Naive thymus-derived CD8-positive, alpha-beta T cell (primary cell): ENCODE measurements at regions not wholly inside any gene's neighbourhood (a gene's known extent, or its start where the extent isn't known, plus 50 kb on each side); places are given as distances from the start of the nearest gene placed in this dataset.
"Not testable (repeated sequence)": the region's sequence is repeated elsewhere in the genome, so short reads cannot be mapped to it uniquely, and the experiment has no call there.

ENCODE experiments used
- ATAC-seq, 2 donors: fragments of 150-1000 bp; cut with Tn5 transposase in 1 of 2; sonication (Bioruptor Pico), chemical (Tn5 transposase) in 1 of 2; 1 replicate in 1 of 2; 2 replicates in 1 of 2; pipeline ENCODE4 v1.10.0; 2021; ENCODE audit warnings: mild to moderate bottlenecking in 2 of 2, moderate library complexity in 2 of 2
- POLR2A ChIA-PET: fragments of 350-600 bp; sonication (Branson Sonifier 250); formaldehyde crosslinking; loops from one replicate; lab custom pipeline; 2021; ENCODE audit warnings: antibody characterized with exemption; lab: Charles Lee
- DNase-seq, 10 donors: peaks; one replicate each; pipeline versions ENCODE4 v3.0.0 to v3.0.0-alpha.2; 2020 to 2022
- H3K27ac Mint-ChIP-seq, 10 donors: one replicate each; pipeline ENCODE4 v1.8.0; 2020 to 2022; ENCODE audit warnings: mild to moderate bottlenecking in 10 of 10, mixed read lengths in 10 of 10, moderate library complexity in 4 of 10, inconsistent platforms in 1 of 10
- H3K27me3 Mint-ChIP-seq, 5 donors: one replicate each; pipeline ENCODE4 v1.8.0; 2021 to 2022; ENCODE audit warnings: mixed read lengths in 5 of 5
- H3K36me3 Mint-ChIP-seq, 3 donors: one replicate each; pipeline ENCODE4 v1.8.0; 2020 to 2022; ENCODE audit warnings: mixed read lengths in 3 of 3, mild to moderate bottlenecking in 2 of 3, inconsistent platforms in 1 of 3
- H3K4me1 Mint-ChIP-seq, 4 donors: one replicate each; pipeline ENCODE4 v1.8.0; 2021 to 2022; ENCODE audit warnings: mixed read lengths in 4 of 4
- H3K4me3 Mint-ChIP-seq, 10 donors: one replicate each; pipeline ENCODE4 v1.8.0; 2020 to 2022; ENCODE audit warnings: mild to moderate bottlenecking in 10 of 10, mixed read lengths in 10 of 10, moderate library complexity in 6 of 10, inconsistent platforms in 1 of 10
- H3K9me3 Mint-ChIP-seq, 9 donors: one replicate each; pipeline ENCODE4 v1.8.0; 2020 to 2022; ENCODE audit warnings: mixed read lengths in 9 of 9, mild to moderate bottlenecking in 3 of 9, inconsistent platforms in 1 of 9, moderate library complexity in 1 of 9

- Mint-ChIP-seq H3K9me3 (peaks cover 0 to 1% (median 0%) of the 10 kb centered on the region in 9 donors), H3K27ac (peak overlapping the region in 1 of 10 donors; percentile 2), H3K27me3 (peaks cover 5 to 25% (median 7%) of the 10 kb centered on the region in 5 donors), H3K4me1 (peaks cover 14 to 21% (median 19%) of the 10 kb centered on the region in 4 donors), H3K36me3 (peaks cover 0 to 3% (median 2%) of the 10 kb centered on the region in 3 donors), H3K4me3 (no peak overlapping the region)
- DNase-seq = no peak
- no peak for ATAC-seq
- POLR2A ChIA-PET = no interaction called here
These were observed 176.6 kb downstream of the IL20RB start for GRCh38 chr3:137134431-137134830.

- no peaks in the 10 kb centered on the region for H3K36me3 Mint-ChIP-seq
- H3K27ac Mint-ChIP-seq = no peak overlapping the region
- H3K4me3 Mint-ChIP-seq = no peak overlapping the region
- POLR2A ChIA-PET = no interaction called here
- H3K4me1 Mint-ChIP-seq = peaks cover 0 to 3% (median 0%) of the 10 kb centered on the region in 4 donors
- H3K27me3 Mint-ChIP-seq = peaks cover 0 to 16% (median 6%) of the 10 kb centered on the region in 5 donors
- ATAC-seq = no peak
- DNase-seq = no peak
- no peaks in the 10 kb centered on the region for H3K9me3 Mint-ChIP-seq
These were observed 190.6 kb downstream of the IL20RB start for GRCh38 chr3:137148406-137148805.

DNA sequence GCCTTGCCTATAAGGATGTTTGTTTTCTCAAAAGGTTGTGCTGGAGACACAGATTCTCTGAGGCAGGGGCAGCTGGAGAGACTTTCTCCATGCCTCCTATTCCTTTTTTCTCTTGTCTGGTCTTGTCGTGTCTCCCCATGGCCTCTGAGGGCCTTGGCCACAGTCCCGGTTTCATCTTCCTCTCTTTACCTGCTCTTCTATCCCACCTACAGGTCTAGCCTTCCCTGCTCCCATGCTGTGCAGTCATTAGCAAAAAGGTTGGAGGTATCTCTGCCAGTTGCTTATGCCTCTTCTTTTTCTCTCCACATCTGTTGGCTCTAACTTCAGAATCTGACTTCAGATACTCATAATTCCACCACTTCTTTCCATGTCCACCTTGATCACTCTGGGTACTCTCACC is 191.1 kb downstream of the IL20RB start:
- no peaks in the 10 kb centered on the region for H3K9me3 Mint-ChIP-seq
- ATAC-seq (no peak), DNase-seq (no peak)
- POLR2A ChIA-PET = no interaction called here
- peaks cover 0 to 13% (median 6%) of the 10 kb centered on the region in 5 donors for H3K27me3 Mint-ChIP-seq
- no peaks in the 10 kb centered on the region for H3K36me3 Mint-ChIP-seq
- no peak overlapping the region for H3K4me3 Mint-ChIP-seq
- peaks cover 0 to 3% (median 0%) of the 10 kb centered on the region in 4 donors for H3K4me1 Mint-ChIP-seq
- H3K27ac Mint-ChIP-seq = no peak overlapping the region

DNA sequence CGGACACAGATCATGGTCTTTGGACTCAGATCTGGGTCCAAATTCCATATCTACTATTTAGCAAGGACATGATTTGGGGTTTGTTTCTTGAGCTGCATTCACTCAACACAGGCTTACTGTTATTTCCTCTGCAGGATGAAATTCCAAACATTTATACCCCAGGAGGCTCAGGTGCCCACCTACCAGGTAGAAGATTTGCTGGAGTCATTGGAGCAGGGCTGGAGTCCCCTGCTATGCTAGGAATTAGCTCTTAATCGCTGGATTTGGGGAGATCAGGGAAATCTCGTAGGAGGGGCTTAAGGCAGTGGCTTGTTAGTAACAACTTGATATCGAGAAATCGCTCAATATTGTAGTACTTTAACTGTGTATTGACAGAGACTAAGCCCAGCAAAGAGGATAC is 193.0 kb downstream of the IL20RB start:
- peaks cover 0 to 3% (median 0%) of the 10 kb centered on the region in 4 donors for H3K4me1 Mint-ChIP-seq
- POLR2A ChIA-PET = no interaction called here
- H3K4me3 Mint-ChIP-seq = no peak overlapping the region
- ATAC-seq (no peak), DNase-seq (no peak)
- H3K27me3 Mint-ChIP-seq = peaks cover 0 to 11% (median 4%) of the 10 kb centered on the region in 5 donors
- no peaks in the 10 kb centered on the region for H3K36me3 Mint-ChIP-seq
- no peak overlapping the region for H3K27ac Mint-ChIP-seq
- no peaks in the 10 kb centered on the region for H3K9me3 Mint-ChIP-seq

DNA sequence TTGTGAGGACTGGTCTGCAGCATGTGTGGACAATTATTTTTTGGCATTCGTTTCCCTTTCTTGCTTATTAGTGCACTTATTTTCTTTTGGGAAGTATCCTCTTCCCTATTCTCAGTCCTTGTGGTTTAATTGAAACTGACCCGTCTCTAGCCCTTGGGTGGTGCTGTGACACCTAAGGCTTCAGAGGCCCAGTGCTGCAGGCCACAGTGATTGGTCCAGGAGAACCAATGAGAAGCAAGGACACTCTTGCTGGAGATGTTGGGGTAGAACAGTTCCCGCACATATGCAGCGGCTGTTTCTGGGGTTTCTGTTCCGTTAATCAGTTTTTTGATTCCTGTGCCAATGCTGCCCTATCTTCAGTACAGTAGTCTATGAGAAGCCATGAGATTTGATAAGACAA is 195.3 kb downstream of the IL20RB start:
- H3K27me3 Mint-ChIP-seq = peaks cover 0 to 14% (median 6%) of the 10 kb centered on the region in 5 donors
- DNase-seq, POLR2A ChIA-PET, H3K4me3 Mint-ChIP-seq, H3K4me1 Mint-ChIP-seq, H3K9me3 Mint-ChIP-seq, H3K36me3 Mint-ChIP-seq, ATAC-seq, H3K27ac Mint-ChIP-seq: not testable (repeated sequence)

DNA sequence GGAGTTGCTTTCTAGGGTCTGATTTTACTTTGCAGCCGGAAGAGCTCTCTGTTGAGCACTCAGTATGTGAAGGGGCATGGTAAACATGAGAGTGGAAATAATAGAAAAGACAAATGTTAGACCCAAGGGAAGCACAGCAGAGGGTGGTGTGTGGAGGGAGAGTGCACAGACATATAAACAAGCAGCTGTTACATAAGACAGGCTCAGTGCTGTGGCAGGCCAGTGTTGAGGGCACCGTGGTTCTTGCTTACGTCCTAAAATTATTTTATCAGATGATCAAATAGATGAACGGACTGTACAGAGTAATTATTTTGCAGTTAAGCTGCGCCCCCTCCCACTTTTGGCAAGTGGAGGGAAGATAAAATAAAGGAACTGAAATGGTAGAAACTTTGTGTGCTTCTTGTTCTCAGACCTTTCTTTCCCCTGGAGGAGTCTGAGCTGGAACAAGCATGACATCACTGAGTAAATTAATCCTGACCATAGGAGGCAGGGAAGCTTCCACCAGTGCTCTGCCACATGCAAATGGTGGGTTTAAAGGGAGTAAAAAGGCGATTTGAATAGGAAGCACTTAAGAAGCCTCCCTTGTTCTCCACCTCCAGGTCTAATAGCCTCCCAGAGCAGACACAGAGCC is 205.6 kb downstream of the IL20RB start:
- ATAC-seq = peak in 1 of 2 donors; percentile 25
- Mint-ChIP-seq H3K27ac (no peak overlapping the region), H3K4me1 (peaks cover 0 to 1% (median 0%) of the 10 kb centered on the region in 4 donors), H3K36me3 (no peaks in the 10 kb centered on the region), H3K9me3 (no peaks in the 10 kb centered on the region), H3K27me3 (peaks cover 2 to 33% (median 9%) of the 10 kb centered on the region in 5 donors), H3K4me3 (no peak overlapping the region)
- POLR2A ChIA-PET = no interaction called here
- no peak for DNase-seq

DNA sequence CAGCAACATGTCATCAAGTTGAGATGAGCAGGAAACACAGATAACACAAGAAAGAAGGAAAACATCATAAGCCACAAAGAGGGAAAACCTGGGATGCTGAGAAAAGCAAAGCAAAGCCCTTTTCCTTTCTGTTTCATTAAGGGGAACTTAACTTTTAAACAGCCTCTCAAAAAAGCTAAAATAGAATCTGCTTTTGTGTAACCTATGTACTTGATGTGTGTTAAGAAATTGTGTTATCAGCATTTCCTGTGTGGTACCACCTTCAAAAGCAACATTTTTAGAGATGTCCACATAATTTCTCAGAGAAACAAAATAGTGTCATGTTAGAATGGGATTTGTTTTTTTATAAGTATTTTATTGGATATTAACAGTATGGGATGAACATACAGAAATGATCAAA is 206.2 kb downstream of the IL20RB start:
- Mint-ChIP-seq H3K4me1 (peaks cover 0 to 1% (median 0%) of the 10 kb centered on the region in 4 donors), H3K27me3 (peaks cover 2 to 33% (median 9%) of the 10 kb centered on the region in 5 donors), H3K4me3 (no peak overlapping the region), H3K9me3 (no peaks in the 10 kb centered on the region), H3K27ac (no peak overlapping the region), H3K36me3 (no peaks in the 10 kb centered on the region)
- POLR2A ChIA-PET = no interaction called here
- DNase-seq = no peak
- no peak for ATAC-seq

DNA sequence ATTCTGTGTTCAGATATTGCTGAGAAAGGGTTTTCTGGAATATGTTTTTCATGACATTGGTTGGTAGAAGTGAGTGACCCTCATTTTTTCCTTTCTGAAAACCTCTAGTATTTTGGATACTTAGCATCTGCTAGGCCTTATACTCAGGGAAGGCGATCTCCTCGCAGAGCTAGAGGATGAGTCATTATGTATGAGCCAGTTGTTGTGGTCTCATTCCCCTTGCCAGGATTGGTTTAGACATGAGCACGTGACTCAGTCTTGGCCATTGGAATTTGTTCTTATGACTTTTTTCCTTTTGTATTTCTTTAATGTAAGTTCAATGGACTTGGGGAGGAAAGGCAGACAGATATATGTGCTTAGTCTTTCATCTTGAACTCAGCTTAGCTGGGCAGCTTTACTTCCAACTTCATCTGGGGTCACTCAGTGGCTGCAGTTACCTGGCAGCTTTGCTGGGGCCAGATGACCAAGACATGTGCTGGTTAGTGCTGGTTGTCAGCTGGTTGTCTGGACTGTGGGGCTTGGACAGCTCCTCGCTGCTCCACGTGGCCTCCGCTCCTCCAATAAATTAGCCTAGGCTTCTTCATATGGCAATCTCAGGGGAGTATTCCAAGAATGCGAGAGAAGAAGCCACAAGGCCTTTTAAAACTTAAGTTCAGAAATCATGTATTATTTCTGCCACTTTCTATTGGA is 207.5 kb downstream of the IL20RB start:
- no peak for DNase-seq
- H3K9me3 Mint-ChIP-seq = peaks cover 0 to 8% (median 2%) of the 10 kb centered on the region in 9 donors
- peak overlapping the region in 1 of 10 donors; percentile 57 for H3K27ac Mint-ChIP-seq
- H3K4me3 Mint-ChIP-seq = no peak overlapping the region
- peaks cover 0 to 3% (median 0%) of the 10 kb centered on the region in 3 donors for H3K36me3 Mint-ChIP-seq
- H3K27me3 Mint-ChIP-seq = peaks cover 0 to 25% (median 8%) of the 10 kb centered on the region in 5 donors
- no peak for ATAC-seq
- peaks cover 0 to 1% (median 0%) of the 10 kb centered on the region in 4 donors for H3K4me1 Mint-ChIP-seq
- POLR2A ChIA-PET = no interaction called here

DNA sequence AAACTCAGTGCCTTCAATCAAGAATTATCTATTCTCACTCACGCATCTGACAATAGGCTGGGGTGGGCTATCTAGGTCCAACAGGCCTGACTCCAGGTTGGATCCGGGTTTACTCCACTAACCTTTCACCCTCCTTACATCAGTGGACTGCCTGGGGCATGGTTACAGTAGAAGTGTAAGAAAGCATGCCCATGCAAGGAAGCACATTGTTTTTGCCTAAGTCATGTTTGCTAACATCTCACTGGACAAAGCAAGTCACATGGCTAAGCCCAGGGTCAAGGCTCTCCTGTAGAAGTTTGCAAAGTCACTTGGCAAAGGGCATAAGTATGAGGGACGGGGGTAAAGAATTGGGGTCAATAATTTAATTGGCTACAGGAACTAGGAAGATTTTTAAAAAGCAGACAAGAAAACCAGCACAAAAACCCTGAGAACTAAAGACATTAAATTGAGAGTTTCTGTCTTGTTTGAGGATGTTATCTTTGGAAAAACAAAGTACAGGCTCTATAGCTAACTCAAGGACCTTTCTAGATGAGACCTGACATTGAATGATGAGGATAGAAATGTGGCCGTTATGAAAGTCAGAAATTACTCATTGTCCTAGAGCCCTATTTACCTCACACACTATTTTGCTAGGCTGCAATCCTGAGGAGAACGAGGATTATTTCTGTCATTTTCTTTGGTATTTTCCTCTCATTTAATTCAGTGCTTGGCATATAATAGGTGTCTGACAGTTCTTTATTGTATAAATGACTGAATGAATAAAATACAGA is 214.2 kb downstream of the IL20RB start:
- peaks cover 5 to 52% (median 14%) of the 10 kb centered on the region in 5 donors for H3K27me3 Mint-ChIP-seq
- DNase-seq = no peak
- no peak for ATAC-seq
- no peak overlapping the region for H3K4me3 Mint-ChIP-seq
- no peak overlapping the region for H3K27ac Mint-ChIP-seq
- POLR2A ChIA-PET = no interaction called here
- H3K9me3 Mint-ChIP-seq = peaks cover 0 to 12% (median 3%) of the 10 kb centered on the region in 9 donors
- peaks cover 0 to 4% (median 0%) of the 10 kb centered on the region in 3 donors for H3K36me3 Mint-ChIP-seq
- H3K4me1 Mint-ChIP-seq = no peaks in the 10 kb centered on the region

GRCh38 chr3:137172728-137173127 is 214.9 kb downstream of the IL20RB start:
- Mint-ChIP-seq H3K9me3 (peaks cover 0 to 12% (median 3%) of the 10 kb centered on the region in 9 donors), H3K4me1 (no peaks in the 10 kb centered on the region), H3K27me3 (peaks cover 5 to 52% (median 14%) of the 10 kb centered on the region in 5 donors), H3K27ac (no peak overlapping the region), H3K36me3 (peaks cover 0 to 4% (median 0%) of the 10 kb centered on the region in 3 donors), H3K4me3 (no peak overlapping the region)
- POLR2A ChIA-PET = no interaction called here
- DNase-seq (no peak), ATAC-seq (no peak)

- POLR2A ChIA-PET = no interaction called here
- no peak overlapping the region for H3K27ac Mint-ChIP-seq
These were observed 216.7 kb downstream of the IL20RB start for GRCh38 chr3:137174514-137174913.

GRCh38 chr3:137180220-137180619 is 222.4 kb downstream of the IL20RB start:
- H3K27me3 Mint-ChIP-seq = peaks cover 2 to 32% (median 3%) of the 10 kb centered on the region in 5 donors
- H3K9me3 Mint-ChIP-seq = peaks cover 0 to 20% (median 0%) of the 10 kb centered on the region in 9 donors
- no peak overlapping the region for H3K27ac Mint-ChIP-seq
- ATAC-seq (no peak), DNase-seq (no peak)
- POLR2A ChIA-PET = no interaction called here
- H3K4me3 Mint-ChIP-seq = no peak overlapping the region
- H3K4me1 Mint-ChIP-seq = no peaks in the 10 kb centered on the region
- no peaks in the 10 kb centered on the region for H3K36me3 Mint-ChIP-seq

More at GRCh38 chr3:137174514-137174913, 216.7 kb downstream of the IL20RB start:
- H3K4me1 Mint-ChIP-seq = no peaks in the 10 kb centered on the region
- no peak for ATAC-seq
- DNase-seq = no peak
- peaks cover 0 to 11% (median 3%) of the 10 kb centered on the region in 9 donors for H3K9me3 Mint-ChIP-seq
- no peak overlapping the region for H3K4me3 Mint-ChIP-seq
- peaks cover 5 to 52% (median 14%) of the 10 kb centered on the region in 5 donors for H3K27me3 Mint-ChIP-seq
- peaks cover 0 to 4% (median 0%) of the 10 kb centered on the region in 3 donors for H3K36me3 Mint-ChIP-seq
